K562 (cell line): ENCODE measurements at regions not wholly inside any gene's neighbourhood (a gene's known extent, or its start where the extent isn't known, plus 50 kb on each side); places are given as distances from the start of the nearest gene placed in this dataset.

Experiments used
- GABPA ChIP-seq: fragments of 200-800 bp; sonication (Bioruptor generic); conservative IDR thresholded peaks from 2 replicates; pipeline ENCODE4 v1.6.1; 2016; ENCODE audit warnings: low read depth, missing genetic modification characterization, missing compliant biosample characterization
- HNRNPK ChIP-seq: fragments of 200-400 bp; formaldehyde crosslinking; IDR thresholded peaks from one replicate; pipeline ENCODE4 v1.6.1; 2018; ENCODE audit warnings: mild to moderate bottlenecking, low read depth, low read length; ENCODE audit not compliant: poor library complexity, severe bottlenecking
- RBM39 ChIP-seq: fragments of 200-400 bp; formaldehyde crosslinking; optimal IDR thresholded peaks from 2 replicates; pipeline ENCODE3; 2018; ENCODE audit warnings: low read depth, low read length
- SAFB ChIP-seq: fragments of 200-400 bp; formaldehyde crosslinking; IDR thresholded peaks from 2 replicates; pipeline ENCODE4 v1.6.1; 2017; ENCODE audit warnings: low read depth, low read length, borderline replicate concordance

- TF ChIP-seq SAFB (no peak), GABPA (no peak), HNRNPK (no peak), RBM39 (no peak)
These were observed 77.4 kb upstream of the SPATA13 start for GRCh38 chr13:24083141-24083540.
